ENCODE measurements at regions not wholly inside any gene's neighbourhood (a gene's known extent, or its start where the extent isn't known, plus 50 kb on each side); places are given as distances from the start of the nearest gene placed in this dataset.

DNA sequence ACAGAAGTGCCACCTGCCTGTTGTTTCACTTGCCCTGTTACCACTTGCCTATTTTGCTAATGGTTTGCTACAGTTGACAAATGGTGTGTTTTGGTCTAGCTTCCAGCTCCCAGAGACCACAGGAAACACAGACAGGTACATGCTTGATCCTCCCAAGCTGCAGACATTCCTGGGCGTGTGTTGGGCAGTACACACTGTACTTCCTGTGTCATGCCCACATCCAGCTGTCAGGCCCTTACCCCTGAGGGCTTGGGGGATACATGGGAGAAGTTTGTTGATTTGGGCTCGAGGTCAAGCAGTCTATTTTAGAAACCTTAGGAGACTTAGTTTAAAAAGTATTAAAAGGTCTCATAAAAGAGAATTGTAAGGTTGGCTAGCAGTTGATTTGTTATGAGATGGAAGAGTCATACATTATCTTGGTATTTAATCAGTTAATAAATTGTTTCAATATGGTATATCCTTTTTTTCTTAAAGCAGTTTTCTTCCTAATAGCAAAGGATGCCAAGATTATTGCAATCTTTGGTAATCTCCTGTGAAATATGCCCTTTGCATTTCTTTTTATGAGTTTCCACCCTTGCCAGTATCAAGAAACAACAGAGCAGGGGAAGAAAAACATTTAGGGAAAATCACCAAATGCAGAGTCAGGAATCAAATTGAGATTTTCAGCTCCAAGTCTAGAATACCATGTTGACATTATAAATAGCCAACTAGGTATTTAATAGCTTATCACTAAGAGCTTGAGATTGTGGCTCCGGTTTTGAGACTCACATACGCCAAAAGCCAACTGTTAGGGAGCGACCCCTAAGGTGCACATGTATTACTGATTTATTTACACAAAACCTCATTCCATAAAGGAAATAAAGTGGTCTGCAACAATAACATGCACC is 52.3 kb upstream of the CD180 start:
- no peak for DNase-seq

DNA sequence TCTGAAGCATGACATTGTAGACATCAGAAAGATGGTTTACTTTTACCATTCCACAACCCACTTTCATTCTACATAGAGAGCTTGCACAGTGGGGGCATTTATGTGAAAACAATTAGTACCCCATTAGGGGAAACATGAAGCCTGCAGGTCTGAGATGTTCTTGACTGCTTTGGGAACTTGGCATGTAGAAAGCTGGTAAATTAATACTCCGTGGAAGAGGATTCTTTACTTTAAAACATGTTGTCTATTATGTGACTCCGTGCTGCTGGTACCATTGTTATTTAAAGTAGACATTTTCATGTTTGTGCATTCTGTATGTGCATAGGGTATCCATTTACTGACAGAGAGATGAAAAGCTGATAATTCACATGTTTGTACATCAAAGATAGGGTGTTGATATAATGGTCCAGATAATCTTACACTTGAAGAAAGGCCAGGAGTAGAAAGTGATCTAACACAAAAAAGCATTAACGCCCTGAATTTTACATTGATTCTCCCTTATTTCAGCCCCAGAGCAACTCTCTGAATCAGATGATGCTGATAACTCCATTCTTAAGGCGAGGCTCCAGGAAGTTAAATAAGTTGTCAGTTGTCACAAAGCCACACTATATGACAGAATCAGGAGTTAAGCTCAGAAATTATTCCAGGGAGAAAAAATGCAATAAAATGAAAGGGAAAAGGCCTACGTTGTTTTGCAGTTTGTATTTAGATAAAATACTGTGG is 50.1 kb upstream of the CD180 start:
- no peak for DNase-seq
